AG09309 (cell line): ENCODE measurements at regions not wholly inside any gene's neighbourhood (a gene's known extent, or its start where the extent isn't known, plus 50 kb on each side); places are given as distances from the start of the nearest gene placed in this dataset.

Source experiments
- DNase-seq: peaks from one replicate; pipeline ENCODE4 v3.0.0-alpha.2; 2010; ENCODE audit warnings: low read depth
- H3K4me3 ChIP-seq: 2 replicates; pipeline ENCODE4 v1.5.1; 2011; ENCODE audit warnings: mild to moderate bottlenecking, low read depth, low read length, moderate library complexity; ENCODE audit not compliant: control insufficient read depth
- TF ChIP-seq, protein P1 (sequence below): IDR thresholded peaks from 2 replicates; pipeline ENCODE4 v1.5.1; 2011; ENCODE audit warnings: mild to moderate bottlenecking, low read depth, low read length, inconsistent platforms; ENCODE audit not compliant: insufficient read depth, control insufficient read depth; ENCODE audit errors: missing control alignments

DNA sequence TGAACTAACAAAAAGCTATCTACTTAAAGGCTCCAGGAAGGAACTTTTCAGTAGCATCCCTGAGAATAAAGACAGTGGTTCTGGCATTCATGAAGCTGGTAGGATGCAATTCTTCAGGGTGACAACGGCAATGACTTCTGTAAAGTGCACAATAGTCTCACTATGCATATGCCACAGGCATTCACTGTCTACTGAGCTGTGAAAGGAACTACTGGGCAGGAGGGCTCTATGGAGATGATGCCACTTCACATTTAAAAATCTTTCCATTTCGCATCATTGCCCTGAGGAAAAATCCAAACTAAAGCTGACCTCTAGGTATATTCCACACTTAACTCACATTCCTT is 2020.6 kb upstream of the PCDH20 start:
- TF ChIP-seq, protein P1, sequence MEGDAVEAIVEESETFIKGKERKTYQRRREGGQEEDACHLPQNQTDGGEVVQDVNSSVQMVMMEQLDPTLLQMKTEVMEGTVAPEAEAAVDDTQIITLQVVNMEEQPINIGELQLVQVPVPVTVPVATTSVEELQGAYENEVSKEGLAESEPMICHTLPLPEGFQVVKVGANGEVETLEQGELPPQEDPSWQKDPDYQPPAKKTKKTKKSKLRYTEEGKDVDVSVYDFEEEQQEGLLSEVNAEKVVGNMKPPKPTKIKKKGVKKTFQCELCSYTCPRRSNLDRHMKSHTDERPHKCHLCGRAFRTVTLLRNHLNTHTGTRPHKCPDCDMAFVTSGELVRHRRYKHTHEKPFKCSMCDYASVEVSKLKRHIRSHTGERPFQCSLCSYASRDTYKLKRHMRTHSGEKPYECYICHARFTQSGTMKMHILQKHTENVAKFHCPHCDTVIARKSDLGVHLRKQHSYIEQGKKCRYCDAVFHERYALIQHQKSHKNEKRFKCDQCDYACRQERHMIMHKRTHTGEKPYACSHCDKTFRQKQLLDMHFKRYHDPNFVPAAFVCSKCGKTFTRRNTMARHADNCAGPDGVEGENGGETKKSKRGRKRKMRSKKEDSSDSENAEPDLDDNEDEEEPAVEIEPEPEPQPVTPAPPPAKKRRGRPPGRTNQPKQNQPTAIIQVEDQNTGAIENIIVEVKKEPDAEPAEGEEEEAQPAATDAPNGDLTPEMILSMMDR, result no peak
- DNase-seq, result no peak
- H3K4me3 ChIP-seq, result no peak overlapping the region

GRCh38 chr13:63435667-63436324 is 2020.1 kb upstream of the PCDH20 start:
- no peak overlapping the region for H3K4me3 ChIP-seq
- TF ChIP-seq, protein P1, result no peak
- DNase-seq, result peak; percentile 99

DNA sequence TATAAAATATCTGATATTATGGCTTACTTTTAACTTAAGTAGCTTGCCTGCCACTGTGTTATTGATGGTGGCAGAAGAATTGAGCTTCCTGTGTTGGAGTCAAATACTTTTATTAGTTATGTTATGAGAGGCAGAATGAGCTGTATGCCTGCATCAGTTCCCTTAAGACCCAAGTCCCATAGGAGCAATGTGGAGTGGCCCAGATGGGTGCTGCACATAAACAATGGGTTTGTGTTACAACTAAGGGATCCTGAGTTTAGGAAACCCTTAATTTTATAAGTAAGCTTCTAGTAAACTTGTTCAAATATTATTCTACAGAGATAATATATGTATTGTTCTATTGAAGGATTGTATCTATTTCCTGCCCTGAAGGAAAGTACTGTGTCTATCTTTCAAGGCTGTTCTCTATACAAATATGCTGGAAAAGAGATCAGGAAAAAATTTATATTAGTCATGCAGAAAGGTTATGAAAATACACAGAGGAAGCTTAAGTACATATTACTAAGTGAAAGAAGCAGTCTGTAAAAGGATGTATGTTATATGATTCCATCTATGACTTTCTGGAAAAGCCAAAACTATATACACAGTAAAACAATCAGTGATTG is 2018.0 kb upstream of the PCDH20 start:
- no peak for DNase-seq
- TF ChIP-seq, protein P1, result no peak
- no peak overlapping the region for H3K4me3 ChIP-seq

- DNase-seq, result no peak
- TF ChIP-seq, protein P1, result no peak
- H3K4me3 ChIP-seq, result no peak overlapping the region
Measured at GRCh38 chr13:63427170-63427569, 2011.5 kb upstream of the PCDH20 start.

- no peak overlapping the region for H3K4me3 ChIP-seq
- no peak for DNase-seq
- TF ChIP-seq, protein P1, result no peak
Measured at GRCh38 chr13:63425131-63425530, 2009.5 kb upstream of the PCDH20 start.

DNA sequence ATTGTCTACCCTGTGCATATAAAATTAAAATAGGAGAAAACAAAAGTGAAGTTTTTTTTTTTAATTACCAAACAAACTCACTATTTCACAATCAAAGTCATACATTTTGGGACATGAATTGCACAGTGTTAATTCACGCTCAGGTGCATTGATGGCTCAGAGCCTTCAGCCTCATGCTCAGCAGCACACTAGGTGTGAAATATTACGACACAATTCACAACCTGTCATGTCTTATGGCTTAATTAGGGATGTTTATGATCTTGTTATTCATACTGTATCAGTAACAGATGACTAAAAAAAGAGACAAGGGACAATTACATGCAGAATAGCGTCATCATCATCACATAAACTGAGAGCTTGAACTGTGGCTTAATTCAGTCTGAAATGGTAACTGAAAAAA is 2005.5 kb upstream of the PCDH20 start:
- DNase-seq, result no peak
- TF ChIP-seq, protein P1, result no peak
- no peak overlapping the region for H3K4me3 ChIP-seq

DNA sequence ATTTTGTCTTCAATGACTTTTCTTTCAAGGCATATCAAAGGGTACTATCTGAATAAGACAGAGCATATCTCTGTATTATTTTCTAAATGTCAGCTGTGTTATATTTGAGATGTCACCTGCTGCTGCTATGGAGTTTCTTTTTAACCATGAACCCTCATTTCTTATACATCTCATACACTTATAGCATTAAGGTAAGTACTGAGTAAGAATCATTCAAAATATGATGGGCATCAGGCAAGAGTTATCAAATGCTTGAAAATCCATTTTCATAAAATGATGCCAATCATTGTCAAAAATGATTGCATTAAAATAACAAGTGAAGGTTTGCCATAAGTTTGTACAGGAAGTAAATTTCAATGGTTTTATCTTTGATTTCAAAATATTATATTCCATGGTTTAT is 2005.0 kb upstream of the PCDH20 start:
- DNase-seq, result no peak
- no peak overlapping the region for H3K4me3 ChIP-seq
- TF ChIP-seq, protein P1, result no peak
